GM23338 (cell line): ENCODE measurements at regions not wholly inside any gene's neighbourhood (a gene's known extent, or its start where the extent isn't known, plus 50 kb on each side); places are given as distances from the start of the nearest gene placed in this dataset.
A peak's percentile ranks its signal among the peaks of the same experiment; 100 is the strongest.

Experiments
- ATAC-seq: fragments of 200-7000 bp; cut with Tn5 transposase; 3 replicates; pipeline ENCODE4 v1.9.1; 2020
- DNase-seq: peaks from one replicate; pipeline ENCODE4 v3.0.0-alpha.2; 2015; ENCODE audit warnings: low spot score
- H2AFZ ChIP-seq: fragments of 200-600 bp; sonication (generic); 2 replicates; pipeline ENCODE4 v1.8.0; 2016; ENCODE audit warnings: antibody characterized with exemption, mild to moderate bottlenecking, moderate library complexity
- H3F3A ChIP-seq: fragments of 200-600 bp; sonication (generic); replicated peaks from 2 replicates; pipeline ENCODE4 v1.8.0; 2017; ENCODE audit warnings: antibody characterized with exemption, mixed run types, low read depth
- H3K27ac ChIP-seq: fragments of 200-600 bp; sonication (generic); 2 replicates; pipeline ENCODE4 v1.6.1; 2016; ENCODE audit warnings: low read depth
- H3K27me3 ChIP-seq: fragments of 200-600 bp; sonication (generic); 2 replicates; pipeline ENCODE4 v1.8.0; 2016; ENCODE audit warnings: mild to moderate bottlenecking, mixed run types, moderate library complexity; ENCODE audit not compliant: insufficient read depth
- H3K36me3 ChIP-seq: fragments of 200-600 bp; sonication (generic); 2 replicates; pipeline ENCODE4 v1.8.0; 2016; ENCODE audit warnings: mild to moderate bottlenecking; ENCODE audit not compliant: insufficient read depth
- H3K4me1 ChIP-seq: fragments of 200-600 bp; sonication (generic); 2 replicates; pipeline ENCODE4 v1.8.0; 2016; ENCODE audit warnings: mild to moderate bottlenecking, moderate library complexity; ENCODE audit not compliant: insufficient read depth
- H3K4me2 ChIP-seq: fragments of 200-600 bp; sonication (generic); 2 replicates; pipeline ENCODE4 v1.7.1; 2017; ENCODE audit warnings: mixed run types
- H3K4me3 ChIP-seq: fragments of 200-600 bp; sonication (generic); 2 replicates; pipeline ENCODE4 v1.6.1; 2016; ENCODE audit warnings: mixed run types
- H3K79me2 ChIP-seq: fragments of 200-600 bp; sonication (generic); replicated peaks from 2 replicates; pipeline ENCODE4 v1.8.0; 2017; ENCODE audit warnings: mild to moderate bottlenecking; ENCODE audit not compliant: insufficient read depth
- H3K9me2 ChIP-seq: fragments of 200-600 bp; sonication (generic); 2 replicates; pipeline ENCODE4 v1.8.0; 2017; ENCODE audit not compliant: insufficient read depth
- H4K20me1 ChIP-seq: fragments of 200-600 bp; sonication (generic); replicated peaks from 2 replicates; pipeline ENCODE4 v1.8.0; 2017; ENCODE audit warnings: mild to moderate bottlenecking; ENCODE audit not compliant: insufficient read depth
- H3K27ac Mint-ChIP-seq: 2 replicates; pipeline ENCODE4 v1.8.0; 2020; ENCODE audit warnings: inconsistent platforms, mild to moderate bottlenecking, moderate library complexity, mixed read lengths
- H3K27me3 Mint-ChIP-seq: 3 replicates; pipeline ENCODE4 v1.8.0; 2022; ENCODE audit warnings: low read depth, mild to moderate bottlenecking, moderate library complexity, mixed read lengths, inconsistent platforms; ENCODE audit not compliant: insufficient read depth, poor library complexity
- H3K36me3 Mint-ChIP-seq: 3 replicates; pipeline ENCODE4 v1.8.0; 2021; ENCODE audit warnings: low read depth, mild to moderate bottlenecking, inconsistent platforms, moderate library complexity, mixed read lengths
- H3K4me1 Mint-ChIP-seq: 3 replicates; pipeline ENCODE4 v1.8.0; 2020; ENCODE audit warnings: mild to moderate bottlenecking, inconsistent platforms, mixed read lengths
- H3K4me3 Mint-ChIP-seq: 3 replicates; pipeline ENCODE4 v1.8.0; 2021; ENCODE audit warnings: moderate library complexity, mild to moderate bottlenecking, inconsistent platforms, mixed read lengths
- H3K9me3 Mint-ChIP-seq: 3 replicates; pipeline ENCODE4 v1.8.0; 2020; ENCODE audit warnings: moderate library complexity, mild to moderate bottlenecking, inconsistent platforms, mixed read lengths
- CREB1 ChIP-seq: fragments of 250-450 bp; sonication (Bioruptor Pico); IDR thresholded peaks from 2 replicates; pipeline ENCODE4 v1.5.0; 2020; ENCODE audit warnings: low read depth, mild to moderate bottlenecking, moderate library complexity
- CTCF ChIP-seq, 2 experiments: fragments of 200-600 bp in 1 of 2; sonication (generic) in 1 of 2; conservative IDR thresholded peaks; 2 replicates each; pipeline versions ENCODE4 v1.5.1 to v1.6.1; 2016 to 2017; ENCODE audit warnings: antibody characterized with exemption in 2 of 2, low read depth in 2 of 2, mild to moderate bottlenecking in 2 of 2, moderate library complexity in 1 of 2
- ETS1 ChIP-seq: IDR thresholded peaks from 2 replicates; pipeline ENCODE4 v1.6.1; 2016; ENCODE audit warnings: antibody characterized with exemption
- EZH2 ChIP-seq: fragments of 200-600 bp; sonication (generic); IDR thresholded peaks from one replicate; pipeline ENCODE4 v1.8.0; 2017; ENCODE audit warnings: antibody characterized with exemption, mild to moderate bottlenecking, low read depth; ENCODE audit not compliant: unreplicated experiment
- EZH2phosphoT487 ChIP-seq: fragments of 200-600 bp; sonication (generic); IDR thresholded peaks from one replicate; pipeline ENCODE4 v1.8.1; 2018; ENCODE audit warnings: antibody characterized with exemption; ENCODE audit not compliant: unreplicated experiment
- JUNB ChIP-seq: IDR thresholded peaks from one replicate; pipeline ENCODE4 v1.6.1; 2016; ENCODE audit warnings: antibody characterized with exemption; ENCODE audit not compliant: unreplicated experiment
- NANOG ChIP-seq: IDR thresholded peaks from 2 replicates; pipeline ENCODE4 v1.6.1; 2016; ENCODE audit warnings: antibody characterized with exemption, borderline replicate concordance
- POLR2AphosphoS5 ChIP-seq: IDR thresholded peaks from 2 replicates; pipeline ENCODE4 v1.6.1; 2016; ENCODE audit warnings: antibody characterized with exemption, low read depth
- REST ChIP-seq: IDR thresholded peaks from one replicate; pipeline ENCODE4 v1.6.1; 2018; ENCODE audit warnings: antibody characterized with exemption; ENCODE audit not compliant: unreplicated experiment
- STAT1 ChIP-seq: IDR thresholded peaks from one replicate; pipeline ENCODE4 v1.6.1; 2016; ENCODE audit warnings: antibody characterized with exemption; ENCODE audit not compliant: unreplicated experiment
- ZNF114 ChIP-seq: fragments of 250-450 bp; sonication (Bioruptor Pico); IDR thresholded peaks from 2 replicates; pipeline ENCODE4 v1.5.0; 2020; ENCODE audit warnings: mild to moderate bottlenecking, moderate library complexity
- ZNF331 ChIP-seq: fragments of 250-450 bp; sonication (Bioruptor Pico); IDR thresholded peaks from 2 replicates; pipeline ENCODE4 v1.5.0; 2020; ENCODE audit warnings: low read depth, mild to moderate bottlenecking, moderate library complexity
- ZNF462 ChIP-seq: fragments of 250-450 bp; sonication (Bioruptor Pico); IDR thresholded peaks from 2 replicates; pipeline ENCODE4 v1.5.0; 2020; ENCODE audit warnings: mild to moderate bottlenecking, moderate library complexity

GRCh38 chr12:67572492-67572891 lies 76.1 kb upstream of the DYRK2 start:
- Histone ChIP-seq H3K36me3 (no peaks in the 10 kb centered on the region), H3K27ac (no peak overlapping the region), H2AFZ (peak overlapping the region; percentile 1; the same call in 1 of the 2 replicates), H3K9me2 (peaks cover 13% of the 10 kb centered on the region), H4K20me1 (no peaks in the 10 kb centered on the region), H3K4me3 (no peak overlapping the region), H3K27me3 (no peaks in the 10 kb centered on the region), H3K4me2 (no peak overlapping the region), H3F3A (no peaks in the 10 kb centered on the region), H3K79me2 (no peaks in the 10 kb centered on the region), H3K4me1 (no peaks in the 10 kb centered on the region)
- no peak overlapping the region for H3K4me3 Mint-ChIP-seq
- no peaks in the 10 kb centered on the region for H3K36me3 Mint-ChIP-seq
- H3K27ac Mint-ChIP-seq: no peak overlapping the region
- TF ChIP-seq ZNF114 (CRISPR knock-in tag) (no peak), REST (no peak), NANOG (no peak), EZH2phosphoT487 (no peak), EZH2 (no peak), JUNB (no peak), CREB1 (CRISPR knock-in tag) (no peak), ZNF331 (CRISPR knock-in tag) (no peak), ZNF462 (CRISPR knock-in tag) (no peak), STAT1 (no peak), CTCF (conservative IDR thresholded peaks at IDR 0.05; ENCODE audit: low read depth in 2 of 2) (no peak), ETS1 (no peak), POLR2AphosphoS5 (no peak)
- peak; percentile 93 for ATAC-seq
- peak; percentile 29 for DNase-seq
- H3K27me3 Mint-ChIP-seq: no peaks in the 10 kb centered on the region
- no peaks in the 10 kb centered on the region for H3K9me3 Mint-ChIP-seq
- H3K4me1 Mint-ChIP-seq: peaks cover 2% of the 10 kb centered on the region; the same call in 1 of the 3 replicates
